NCI-H345 treated with DMSO at 0.1 percent for 48 hours (cell line): ENCODE measurements at regions not wholly inside any gene's neighbourhood (a gene's known extent, or its start where the extent isn't known, plus 50 kb on each side); places are given as distances from the start of the nearest gene placed in this dataset.
"Not testable (repeated sequence)": the region's sequence is repeated elsewhere in the genome, so short reads cannot be mapped to it uniquely, and the experiment has no call there.

Source experiments
- DNase-seq: peaks from one replicate; lab custom pipeline; 2025; ENCODE audit not compliant: unreplicated experiment; lab: John Stamatoyannopoulos, UW

DNA sequence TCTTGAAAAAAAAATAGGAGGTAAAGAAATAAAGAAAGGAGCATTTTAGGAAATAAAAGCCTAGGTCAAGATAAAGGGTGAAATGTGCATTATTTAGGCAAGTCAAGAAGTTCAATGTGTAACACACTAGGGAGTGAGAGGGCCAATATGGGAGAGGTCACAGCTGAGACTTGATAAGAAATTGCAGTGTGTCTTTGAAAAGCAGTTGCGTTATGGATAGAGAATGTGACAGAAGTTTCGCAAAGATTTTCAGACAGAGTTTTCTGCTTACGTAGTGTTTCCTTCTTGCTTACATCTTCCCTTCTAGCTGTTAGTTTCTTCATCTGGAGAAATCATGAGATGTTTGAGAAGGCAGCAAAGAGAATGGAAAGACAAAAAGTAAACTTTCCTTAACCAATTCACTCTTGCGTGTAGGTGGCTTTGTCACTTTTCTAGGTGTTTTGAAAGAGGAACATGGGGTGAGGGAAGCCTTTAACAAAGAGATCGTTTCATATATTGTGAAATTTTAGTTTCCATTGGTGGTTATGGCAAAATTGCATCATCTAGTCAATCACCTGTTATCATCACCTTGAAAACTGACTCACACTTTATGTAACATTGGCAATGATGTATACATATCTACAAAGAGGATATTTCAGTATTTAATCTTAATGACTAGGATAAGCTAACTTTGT, 975.5 kb downstream of the OLFM4 start:
- DNase-seq, result no peak

GRCh38 chr13:54016542-54016941, 987.9 kb downstream of the OLFM4 start:
- DNase-seq, result no peak

DNA sequence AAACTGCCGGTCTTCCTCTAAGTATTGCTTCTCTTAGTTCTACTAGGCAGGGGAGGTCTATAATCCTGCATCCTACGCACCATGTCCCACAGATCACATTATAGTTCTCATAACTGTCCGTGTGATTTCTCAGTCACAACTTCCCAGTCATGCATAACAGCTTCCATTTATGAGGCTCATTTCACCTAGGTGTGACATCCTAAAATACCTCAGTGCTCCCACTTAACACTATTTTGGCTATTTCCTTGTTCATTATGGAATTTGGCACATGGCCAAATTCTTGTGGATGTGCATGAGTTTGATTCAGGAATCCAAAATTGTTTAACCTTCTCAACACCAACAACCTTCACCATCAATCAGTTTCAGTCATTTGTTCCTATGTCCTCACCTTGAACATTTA, 989.9 kb downstream of the OLFM4 start:
- no peak for DNase-seq

DNA sequence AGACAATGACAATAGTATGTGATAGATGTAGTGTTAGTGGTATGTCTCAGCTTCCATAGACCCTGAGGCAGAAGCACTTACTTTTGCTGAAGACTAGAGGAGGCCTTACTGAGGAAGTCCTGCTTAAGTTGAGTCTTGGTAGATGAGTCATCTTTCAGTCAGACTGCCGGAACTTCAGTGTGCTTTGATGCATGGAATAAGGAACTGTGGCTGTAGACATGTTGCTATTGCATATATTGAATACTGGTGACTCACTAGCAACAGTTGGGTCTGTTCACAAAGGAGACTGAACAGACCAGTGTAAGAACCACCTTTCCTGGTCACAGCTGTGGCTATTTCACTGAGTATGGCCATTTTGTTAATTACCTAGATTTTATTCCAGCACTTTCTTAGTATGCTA, 1000.6 kb downstream of the OLFM4 start:
- DNase-seq, result no peak

DNA sequence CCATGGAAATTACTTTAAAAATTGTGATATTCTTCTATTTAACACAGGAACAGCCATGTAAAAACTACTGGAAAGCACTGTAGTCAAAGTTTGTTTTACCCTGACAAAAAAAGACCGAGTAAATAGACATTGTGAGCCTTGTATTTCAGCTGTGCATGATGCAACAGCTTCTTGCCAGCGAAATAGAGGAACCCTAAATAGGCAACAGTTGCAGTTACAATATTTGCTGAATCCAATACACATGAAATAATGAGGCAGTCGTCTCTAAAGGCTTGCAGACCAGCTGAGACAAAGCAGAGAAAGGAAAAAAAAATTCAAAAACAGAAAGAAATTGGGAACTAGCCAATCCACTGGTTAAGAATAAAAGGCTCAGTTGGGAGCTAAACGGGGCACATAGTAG, 1001.1 kb downstream of the OLFM4 start:
- no peak for DNase-seq

DNA sequence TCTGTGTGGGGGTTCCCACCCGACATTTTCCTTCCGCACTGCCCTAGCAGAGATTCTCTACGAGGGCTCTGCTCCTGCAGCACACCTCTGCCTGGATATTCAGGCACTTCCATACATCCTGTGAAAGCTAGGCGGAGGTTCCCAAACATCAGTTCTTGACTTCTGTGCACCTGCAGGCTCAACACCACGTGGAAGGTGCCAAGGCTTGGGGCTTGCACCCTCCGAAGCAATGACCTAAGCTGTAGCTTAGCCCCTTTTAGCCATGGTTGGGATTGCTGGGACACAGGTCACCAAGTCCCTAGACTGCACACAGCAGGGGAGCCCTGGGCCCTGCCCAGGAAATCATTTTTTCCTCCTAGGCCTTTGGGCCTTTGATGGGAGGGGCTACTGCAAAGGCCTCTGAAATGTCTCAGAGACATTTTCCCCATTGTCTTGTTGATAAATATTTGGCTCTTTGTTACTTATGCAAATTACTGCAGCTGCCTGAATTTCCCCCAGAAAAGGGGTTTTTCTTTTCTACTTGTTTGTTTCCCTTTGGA, 1004.8 kb downstream of the OLFM4 start:
- DNase-seq, result no peak

- DNase-seq, result no peak
These were observed 1005.4 kb downstream of the OLFM4 start for GRCh38 chr13:54034047-54034446.

GRCh38 chr13:54057416-54057815, 1028.8 kb downstream of the OLFM4 start:
- not testable (repeated sequence) for DNase-seq

- not testable (repeated sequence) for DNase-seq
These were observed 1041.3 kb downstream of the OLFM4 start for GRCh38 chr13:54069958-54070357.

GRCh38 chr13:54077569-54077968, 1049.0 kb downstream of the OLFM4 start:
- no peak for DNase-seq

DNA sequence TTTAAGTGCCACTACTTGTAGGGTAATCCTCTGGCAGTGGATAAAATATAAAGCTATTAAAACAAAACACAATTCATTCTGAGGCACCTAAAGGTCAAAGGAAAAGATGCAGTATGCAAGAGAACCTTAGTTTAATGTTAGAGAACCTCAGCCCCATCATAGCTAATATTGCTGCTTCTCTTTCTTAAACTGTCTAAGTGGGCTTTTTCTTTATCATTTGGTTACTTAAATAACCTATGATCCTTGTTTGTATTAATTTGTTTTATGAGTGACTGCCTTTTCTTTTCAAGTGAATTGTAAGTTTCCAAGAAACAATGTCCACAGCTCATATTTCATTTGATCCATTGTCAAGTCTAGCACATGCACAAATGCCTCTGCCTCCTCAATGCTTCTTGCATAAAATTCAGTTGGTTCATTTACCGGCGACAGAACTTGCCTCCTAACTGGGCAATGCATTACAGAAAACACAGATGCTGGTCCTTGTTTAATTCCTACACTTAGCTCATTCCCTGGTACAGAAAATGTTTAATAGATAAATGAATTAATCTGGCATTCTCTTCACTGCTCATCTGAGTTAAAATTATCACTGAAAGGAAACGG, 1049.8 kb downstream of the OLFM4 start:
- DNase-seq, result no peak

DNA sequence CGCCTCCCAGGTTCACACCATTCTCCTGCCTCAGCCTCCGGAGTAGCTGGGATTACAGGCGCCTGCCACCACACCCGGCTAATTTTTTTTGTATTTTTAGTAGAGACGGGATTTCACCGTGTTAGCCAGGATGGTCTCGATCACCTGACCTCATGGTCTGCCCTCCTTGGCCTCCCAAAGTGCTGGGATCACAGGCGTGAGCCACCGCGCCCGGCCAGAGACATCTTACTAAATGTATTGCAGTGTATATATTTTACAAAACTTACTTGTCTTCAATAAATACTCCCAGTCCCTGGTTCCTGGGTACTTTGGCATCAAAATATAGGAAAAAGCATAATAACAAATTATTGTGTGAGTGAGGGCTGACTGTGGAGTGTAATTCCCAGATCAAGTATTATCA, 1053.7 kb downstream of the OLFM4 start:
- DNase-seq, result not testable (repeated sequence)

DNA sequence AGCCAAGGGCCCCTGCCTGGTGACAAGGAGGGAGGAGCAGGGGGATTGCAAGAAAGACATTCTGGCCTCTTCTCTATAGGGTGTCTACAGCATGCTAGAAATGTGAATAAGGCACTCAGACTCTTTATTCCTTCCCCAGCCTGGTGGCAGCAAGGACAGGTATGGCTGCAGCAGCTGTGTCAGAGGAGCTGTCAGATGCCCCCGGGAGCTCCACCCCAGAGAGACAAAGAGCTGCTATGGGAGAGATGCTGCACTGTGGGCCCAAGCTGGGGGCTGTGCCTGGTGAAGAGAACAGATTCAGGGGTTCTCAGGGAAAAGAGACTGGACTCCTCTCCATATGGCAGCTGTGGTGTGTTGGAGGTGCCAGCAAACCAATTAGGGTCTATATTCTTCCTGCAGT, 1063.3 kb downstream of the OLFM4 start:
- DNase-seq, result no peak

- no peak for DNase-seq
These were observed 1064.1 kb downstream of the OLFM4 start for GRCh38 chr13:54092686-54093085.

DNA sequence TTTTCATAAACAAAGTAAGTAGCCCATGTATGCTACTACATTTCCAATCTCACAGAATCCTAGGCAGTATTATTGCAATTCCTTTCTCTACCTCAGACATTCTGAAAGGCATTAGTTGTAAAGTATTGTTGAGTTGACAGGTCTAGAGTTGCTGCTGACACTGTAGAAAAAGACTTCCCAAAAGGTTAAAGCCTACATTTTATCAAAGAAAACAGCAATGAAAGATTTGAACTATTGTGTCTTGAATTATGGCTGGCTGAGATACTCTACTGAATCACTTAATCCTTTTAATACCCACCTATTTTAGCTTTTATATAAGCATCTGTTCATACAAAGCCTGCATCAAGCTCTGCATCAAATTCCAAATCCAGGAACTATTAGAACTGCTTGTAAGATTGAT, 1082.0 kb downstream of the OLFM4 start:
- no peak for DNase-seq

DNA sequence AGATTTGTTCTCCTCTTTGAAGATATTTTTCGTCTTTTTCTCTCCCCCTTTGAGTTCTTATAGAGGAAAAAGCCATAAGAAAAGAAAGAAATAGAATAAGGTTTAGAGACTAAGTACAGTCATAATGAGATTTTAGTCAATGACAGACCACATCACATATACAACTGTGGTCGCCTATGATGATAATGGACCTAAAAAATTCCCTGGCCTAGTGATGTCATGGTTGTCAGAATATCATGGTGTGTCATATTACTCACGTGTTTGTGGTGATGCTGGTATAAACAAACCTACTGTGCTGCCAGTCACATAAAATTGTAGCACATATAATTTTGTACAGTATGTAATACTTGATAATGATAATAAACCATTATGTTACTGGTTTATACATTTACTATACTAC, 1096.1 kb downstream of the OLFM4 start:
- DNase-seq, result no peak

DNA sequence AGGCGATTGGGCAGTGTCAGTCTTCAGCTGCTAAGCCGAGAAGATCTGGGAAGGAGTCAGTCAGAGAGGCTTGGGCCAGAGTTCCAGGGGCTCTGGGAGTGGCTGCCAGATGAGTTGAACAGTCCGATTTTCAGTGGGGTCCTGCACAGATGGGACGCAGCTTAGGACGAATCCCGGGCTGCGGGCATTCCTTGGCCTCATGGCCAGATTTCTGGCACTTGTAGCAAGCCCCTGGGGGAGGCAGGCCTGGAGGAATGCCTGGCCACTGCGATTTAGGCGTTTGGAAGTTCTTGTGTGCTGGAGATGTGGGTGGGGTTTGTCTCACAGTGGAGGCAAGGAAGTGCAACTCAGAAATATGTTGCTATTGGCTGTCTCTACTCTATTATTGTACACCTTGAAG, 1102.3 kb downstream of the OLFM4 start:
- not testable (repeated sequence) for DNase-seq

DNA sequence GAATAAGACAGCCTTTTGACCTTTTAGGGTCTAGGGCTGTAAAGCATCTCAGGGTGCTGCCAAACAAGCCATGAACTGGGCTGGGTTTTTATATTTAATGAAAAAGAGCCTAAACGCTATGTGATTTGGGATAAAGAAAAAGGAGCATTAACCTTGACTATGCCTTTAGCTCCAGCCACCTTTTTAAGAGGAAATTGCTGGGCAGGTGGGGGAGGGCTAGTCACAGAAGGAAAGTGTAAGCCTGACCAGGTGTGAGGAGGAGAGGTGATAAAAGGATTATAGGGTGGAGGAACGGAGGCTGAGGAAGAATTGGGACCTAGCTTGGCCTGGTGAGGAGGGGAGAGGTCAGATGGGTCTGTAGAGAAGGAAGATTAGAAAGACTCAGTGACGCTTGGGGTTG, 1102.8 kb downstream of the OLFM4 start:
- DNase-seq, result not testable (repeated sequence)

GRCh38 chr13:54132127-54132526, 1103.5 kb downstream of the OLFM4 start:
- DNase-seq, result not testable (repeated sequence)

DNA sequence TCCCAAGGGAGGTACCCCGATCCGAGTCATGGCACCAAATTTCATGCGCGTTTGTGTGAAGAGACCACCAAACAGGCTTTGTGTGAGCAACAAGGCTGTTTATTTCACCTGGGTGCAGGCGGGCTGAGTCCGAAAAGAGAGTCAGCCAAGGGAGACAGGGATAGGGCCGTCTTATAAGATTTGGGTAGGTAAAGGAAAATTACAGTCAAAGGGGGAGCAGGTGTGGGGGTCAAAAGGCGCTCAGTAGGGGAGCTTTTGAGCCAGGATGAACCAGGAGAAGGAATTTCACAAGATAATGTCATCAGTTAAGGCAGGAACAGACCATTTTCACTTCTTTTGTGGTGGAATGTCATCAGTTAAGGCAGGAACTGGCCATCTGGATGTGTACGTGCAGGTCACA, 1104.1 kb downstream of the OLFM4 start:
- DNase-seq, result not testable (repeated sequence)

DNA sequence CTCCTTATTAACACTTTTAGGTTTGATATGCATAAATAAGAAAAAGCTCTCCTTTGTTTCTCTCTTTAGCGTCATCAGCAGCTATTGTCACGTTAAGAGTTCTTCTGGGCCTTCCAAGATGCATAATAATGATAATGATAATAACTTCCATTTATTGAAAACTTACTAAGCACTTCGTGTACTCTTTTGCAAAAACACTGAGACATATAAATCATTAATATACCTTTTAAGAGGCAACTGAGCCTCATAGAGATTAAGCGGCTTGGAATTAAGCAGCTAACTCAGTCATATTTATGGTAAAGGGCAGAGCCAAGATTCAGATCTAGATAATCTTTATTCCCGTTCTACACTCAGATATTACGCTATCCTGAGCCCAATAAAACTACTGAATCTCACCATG, 1105.1 kb downstream of the OLFM4 start:
- DNase-seq, result no peak

DNA sequence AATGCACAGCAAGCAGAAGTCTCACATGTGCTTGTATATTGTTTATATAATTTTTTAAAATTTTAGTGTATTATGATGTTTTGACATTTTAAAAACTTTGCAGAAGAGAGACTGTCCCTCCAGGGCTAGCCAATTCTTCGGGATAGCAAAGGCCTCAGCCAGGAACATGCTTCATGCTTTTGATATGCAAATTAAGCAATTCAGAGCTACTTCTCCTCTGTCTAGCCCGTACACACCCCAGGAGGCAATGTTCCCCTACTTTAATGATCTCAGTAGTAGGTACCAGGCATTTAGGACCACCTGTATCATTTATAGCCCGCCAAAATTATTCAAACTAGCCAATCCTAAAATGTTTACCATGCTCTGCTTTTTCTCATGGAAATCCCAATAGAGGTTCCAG, 1116.2 kb downstream of the OLFM4 start:
- no peak for DNase-seq

- DNase-seq, result no peak
These were observed 1122.2 kb downstream of the OLFM4 start for GRCh38 chr13:54150851-54151250.
